GM21515 (cell line): ENCODE measurements at regions not wholly inside any gene's neighbourhood (a gene's known extent, or its start where the extent isn't known, plus 50 kb on each side); places are given as distances from the start of the nearest gene placed in this dataset.
"Not testable (repeated sequence)": the region's sequence is repeated elsewhere in the genome, so short reads cannot be mapped to it uniquely, and the experiment has no call there.

ENCODE experiments used
- ATAC-seq: cut with Tn5 transposase; IDR thresholded peaks from one replicate; pipeline ENCODE4 v1.9.1; 2021; ENCODE audit not compliant: unreplicated experiment

DNA sequence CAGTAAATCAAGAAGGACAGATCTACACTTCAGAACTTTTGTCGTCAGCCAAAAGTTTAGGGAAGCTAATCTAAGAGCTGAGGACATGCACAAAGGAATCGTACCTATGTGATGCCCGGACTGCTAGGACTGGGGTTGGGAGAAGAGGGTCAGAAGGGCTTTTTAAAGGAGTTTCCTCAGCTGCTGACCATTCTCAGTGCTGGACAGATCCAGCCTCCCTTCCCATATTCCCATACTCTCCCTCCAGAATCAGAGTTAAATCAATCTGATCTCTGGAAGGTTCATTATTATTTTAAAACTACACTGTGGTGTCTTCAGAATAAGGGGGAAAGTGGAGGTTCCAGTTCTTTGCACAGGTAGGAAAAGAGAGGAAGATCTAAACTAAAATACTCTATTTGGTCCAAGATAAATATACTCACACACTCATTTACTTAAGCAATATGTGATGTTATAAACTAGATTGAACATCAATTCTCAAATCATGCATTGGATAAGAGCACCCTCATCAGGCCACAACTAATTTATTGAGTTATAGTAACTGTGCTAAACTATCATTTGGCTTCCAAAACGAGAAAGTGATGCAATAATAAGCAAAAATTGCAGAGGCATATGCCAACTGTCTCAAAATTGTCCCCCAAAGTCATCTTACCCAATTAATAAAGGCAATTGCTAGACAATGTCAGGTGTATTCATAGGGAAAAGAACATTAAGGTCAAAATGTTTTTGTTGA lies 124.7 kb downstream of the HNRNPD start:
- ATAC-seq: no peak

DNA sequence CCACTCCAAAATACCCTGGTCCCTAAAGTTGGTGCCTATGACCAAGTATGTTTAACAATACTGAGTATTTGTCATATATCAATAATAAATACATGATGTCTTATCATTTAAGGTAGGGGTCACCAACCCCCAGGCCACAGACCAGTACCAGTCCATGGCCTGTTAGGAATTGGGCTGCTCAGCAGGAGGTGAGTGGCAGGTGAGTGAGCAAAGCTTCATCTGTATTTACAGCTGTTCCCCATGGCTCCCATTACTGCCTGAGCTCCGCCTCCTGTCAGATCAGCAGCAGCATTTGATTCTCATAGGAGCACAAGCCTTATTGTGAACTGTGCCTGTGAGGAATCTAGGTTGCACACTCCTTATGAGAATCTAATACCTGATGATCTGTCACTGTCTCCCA lies 126.2 kb downstream of the HNRNPD start:
- no peak for ATAC-seq

DNA sequence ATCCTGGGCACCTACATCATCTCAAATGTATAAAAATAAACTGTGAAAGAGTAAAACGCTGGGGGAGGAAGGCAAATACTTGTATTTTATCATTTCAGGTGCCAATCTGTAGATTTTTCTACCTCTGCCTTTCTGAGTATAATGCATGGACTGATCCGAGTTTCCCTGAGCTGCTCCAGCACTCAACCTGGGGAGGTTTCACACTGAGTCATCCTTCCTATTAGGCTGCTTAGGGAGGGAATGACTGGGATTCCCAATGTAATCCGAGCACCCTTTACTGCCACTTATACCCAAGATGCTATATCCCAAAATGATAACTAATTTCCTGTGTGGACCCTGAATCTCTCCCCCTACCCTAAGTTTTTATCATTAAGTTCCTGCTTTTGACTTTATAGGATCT lies 126.6 kb downstream of the HNRNPD start:
- ATAC-seq: no peak

DNA sequence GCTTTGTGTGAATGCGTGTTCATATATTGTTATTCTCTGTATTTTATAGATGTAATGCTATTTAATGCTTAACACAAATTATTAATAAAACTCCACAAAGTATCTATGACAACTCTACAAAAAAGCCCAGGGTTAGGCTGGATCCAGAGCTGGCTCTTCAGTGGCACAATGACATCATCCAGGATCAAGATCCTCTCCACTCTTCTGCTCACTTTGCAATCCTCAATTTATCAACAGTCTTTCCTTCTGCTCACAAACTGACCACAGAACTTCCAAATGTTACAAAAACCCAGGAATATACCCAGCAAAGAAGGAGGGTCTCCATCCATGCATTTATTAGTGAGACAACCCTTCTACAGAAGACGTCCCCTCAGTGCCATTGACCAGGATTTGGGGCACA lies 132.3 kb downstream of the HNRNPD start:
- ATAC-seq: no peak

GRCh38 chr4:82240410-82240809 lies 133.4 kb downstream of the HNRNPD start:
- ATAC-seq: no peak

GRCh38 chr4:82237142-82237541 lies 136.6 kb downstream of the HNRNPD start:
- ATAC-seq: not testable (repeated sequence)

DNA sequence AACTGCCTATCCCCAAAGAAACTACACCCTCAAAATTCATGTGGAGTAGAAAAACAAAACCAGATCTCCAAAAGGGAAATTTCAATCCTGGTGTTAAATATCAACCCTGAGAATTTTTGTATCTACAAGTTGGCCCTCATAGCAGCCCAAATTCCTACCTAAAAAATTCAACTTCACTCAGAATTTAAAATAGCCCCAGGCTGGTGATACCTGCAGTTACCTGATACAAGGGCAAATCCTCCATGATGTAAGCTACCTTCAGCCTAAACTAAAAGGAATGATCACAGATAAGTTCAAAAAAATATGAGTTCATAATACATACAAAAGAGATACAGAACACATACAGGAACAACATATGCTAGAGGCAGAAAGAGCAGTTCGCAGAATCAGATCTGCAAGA lies 138.4 kb downstream of the HNRNPD start:
- ATAC-seq: no peak

GRCh38 chr4:82232891-82233290 lies 140.9 kb downstream of the HNRNPD start:
- ATAC-seq: no peak

GRCh38 chr4:82231806-82232205 lies 142.0 kb downstream of the HNRNPD start:
- ATAC-seq: no peak

GRCh38 chr4:82230306-82230705 lies 143.5 kb downstream of the HNRNPD start:
- no peak for ATAC-seq

- ATAC-seq: no peak
Observed at GRCh38 chr4:82225030-82225429, 148.8 kb downstream of the HNRNPD start.

DNA sequence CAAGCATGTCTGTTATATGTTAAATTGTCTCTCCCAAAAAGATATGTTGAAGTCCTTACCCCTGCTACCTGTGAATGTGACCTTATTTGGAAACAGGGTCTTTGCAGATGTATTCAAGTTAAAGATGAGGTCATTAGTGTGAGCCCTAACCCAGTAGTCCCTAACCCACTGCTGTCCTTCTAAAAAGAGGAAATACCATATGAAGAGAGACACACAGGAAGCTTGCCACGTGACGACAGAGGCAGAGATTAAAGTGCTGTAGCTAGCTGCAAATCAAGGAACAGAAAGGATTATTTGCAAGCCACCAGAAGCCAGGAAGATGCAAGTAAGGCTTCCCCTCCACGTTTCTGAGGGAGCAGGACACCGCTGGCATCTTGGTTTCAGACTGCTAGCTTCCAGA lies 150.1 kb downstream of the HNRNPD start:
- ATAC-seq: peak; percentile 62

DNA sequence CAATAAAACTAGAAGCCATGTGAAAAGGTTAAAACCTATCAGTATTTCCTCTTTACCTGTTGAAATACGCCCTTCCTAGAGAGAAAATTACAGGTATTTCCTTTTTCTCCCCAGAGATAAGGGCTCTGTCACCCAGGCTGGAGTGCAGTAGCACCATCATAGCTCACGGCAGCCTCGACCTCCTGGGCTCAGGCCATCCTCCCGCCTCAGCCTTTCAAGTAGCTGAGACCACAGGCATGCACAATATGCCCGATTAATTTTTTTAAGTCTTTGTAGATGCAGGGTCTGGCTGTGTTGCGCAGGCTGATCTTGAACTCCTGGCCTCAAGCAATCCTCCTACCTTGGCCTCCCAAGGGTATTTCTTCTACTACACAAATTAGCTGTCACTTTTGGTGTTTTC lies 154.4 kb downstream of the HNRNPD start:
- ATAC-seq: no peak

DNA sequence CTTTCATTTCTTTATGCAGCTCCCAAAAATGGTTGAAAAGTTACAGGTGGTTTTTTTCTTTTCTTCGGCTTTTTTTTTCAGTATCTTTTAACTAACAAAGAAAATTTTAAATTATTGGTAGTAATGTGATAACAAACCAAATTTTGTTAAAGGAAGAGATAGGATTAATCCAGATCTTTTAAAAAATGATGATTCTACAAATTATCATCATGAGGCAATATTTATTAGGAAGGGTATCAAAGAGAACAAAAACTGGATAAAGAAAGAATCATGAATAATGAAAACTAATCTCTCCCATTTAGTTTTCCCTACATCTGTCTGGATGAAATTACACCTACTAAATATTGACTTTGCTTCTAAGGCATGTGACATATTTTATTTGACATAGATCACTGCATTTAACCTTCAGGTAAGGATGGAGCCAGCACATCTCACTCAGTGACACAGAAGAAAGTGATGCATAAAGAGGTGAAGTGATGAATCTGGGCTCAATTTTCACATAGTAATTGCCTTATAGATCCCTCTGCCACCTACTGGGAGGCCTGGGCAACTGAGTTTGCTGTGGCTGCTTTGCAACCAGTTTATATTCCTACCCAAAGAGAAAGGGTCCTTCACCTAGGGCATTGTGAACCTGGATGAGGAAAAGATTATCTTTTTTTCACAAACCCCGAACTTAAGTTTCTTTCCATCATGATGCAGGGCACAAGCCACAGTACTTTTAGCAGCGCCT lies 155.6 kb downstream of the HNRNPD start:
- no peak for ATAC-seq

- ATAC-seq: no peak
Observed at GRCh38 chr4:82216219-82216618, 157.6 kb downstream of the HNRNPD start.

DNA sequence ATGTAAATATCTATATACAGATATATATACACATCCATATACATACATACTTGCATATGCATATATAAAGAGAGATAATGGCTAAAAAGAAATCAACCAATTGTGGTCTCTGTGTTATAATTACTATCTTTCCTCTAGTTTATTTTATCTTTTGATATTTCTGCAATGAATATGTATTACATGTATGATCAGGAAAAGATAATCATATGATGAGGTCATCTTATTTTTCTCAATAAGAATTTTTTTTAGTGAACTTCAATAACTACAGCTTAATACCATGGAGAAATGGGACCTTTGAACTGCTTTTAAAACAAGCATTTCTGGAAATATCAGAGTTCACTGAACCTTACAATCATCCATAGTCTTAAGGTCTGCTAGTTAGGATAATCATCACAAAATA lies 158.0 kb downstream of the HNRNPD start:
- ATAC-seq: no peak

DNA sequence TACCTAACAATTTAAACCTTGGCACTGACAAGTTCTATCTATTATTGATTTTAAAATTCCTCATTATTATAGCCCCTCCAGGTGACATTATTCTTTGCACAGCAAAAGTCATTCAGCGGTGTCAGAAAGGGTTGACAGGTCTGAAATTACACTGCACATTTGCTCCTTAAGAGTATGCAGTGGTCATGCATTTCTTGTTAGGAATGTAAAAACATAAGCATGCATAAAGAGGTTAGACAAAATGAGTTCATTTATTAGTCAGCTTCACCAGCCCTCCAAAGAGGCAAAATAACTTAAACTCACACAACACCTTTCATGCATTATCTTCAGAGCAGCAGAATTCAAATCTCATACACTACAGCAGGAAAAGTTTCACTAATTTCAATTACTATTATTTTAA lies 158.8 kb downstream of the HNRNPD start:
- no peak for ATAC-seq

DNA sequence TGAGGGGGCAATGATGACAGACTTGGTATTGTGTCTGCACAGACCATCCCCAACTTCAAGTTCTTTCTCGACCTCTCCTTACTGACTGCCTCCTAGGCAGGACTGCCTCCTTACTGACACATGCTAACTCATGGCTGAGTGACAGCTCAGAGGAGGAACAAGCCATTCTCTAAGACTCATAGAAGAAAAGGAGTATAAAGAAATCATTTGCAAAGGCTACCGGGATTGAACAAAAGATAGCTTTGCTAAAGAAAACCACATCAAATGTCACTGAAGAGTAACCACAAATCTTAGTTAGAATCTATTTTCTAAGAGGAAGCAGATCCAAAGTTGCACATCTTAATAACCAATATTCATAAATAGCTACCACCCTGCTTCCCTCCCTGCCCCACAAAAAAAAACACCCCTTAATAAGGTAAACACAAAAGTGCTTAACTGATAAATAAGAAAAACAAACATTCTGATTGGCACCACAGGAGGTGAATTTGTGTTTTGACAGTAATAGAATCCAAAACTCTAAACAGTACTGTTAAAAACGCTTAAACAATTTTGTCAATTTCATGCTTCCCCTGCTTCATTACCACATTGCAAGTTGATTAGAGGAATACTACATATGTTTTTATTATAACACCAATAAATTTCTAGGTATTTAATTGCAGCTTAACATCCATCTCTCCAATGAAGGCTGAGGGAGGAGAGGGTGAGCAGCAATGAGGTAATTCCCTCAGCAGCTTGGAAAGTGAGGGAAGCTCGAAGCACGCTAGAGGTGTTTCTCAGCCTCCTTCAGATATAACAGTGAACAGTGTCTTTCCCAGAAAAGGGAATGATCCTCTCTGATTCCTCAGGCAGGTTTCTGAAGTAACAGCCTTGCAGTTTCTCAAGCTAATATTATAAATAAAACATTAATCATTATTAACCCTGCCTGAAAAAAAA lies 160.0 kb downstream of the HNRNPD start:
- no peak for ATAC-seq

DNA sequence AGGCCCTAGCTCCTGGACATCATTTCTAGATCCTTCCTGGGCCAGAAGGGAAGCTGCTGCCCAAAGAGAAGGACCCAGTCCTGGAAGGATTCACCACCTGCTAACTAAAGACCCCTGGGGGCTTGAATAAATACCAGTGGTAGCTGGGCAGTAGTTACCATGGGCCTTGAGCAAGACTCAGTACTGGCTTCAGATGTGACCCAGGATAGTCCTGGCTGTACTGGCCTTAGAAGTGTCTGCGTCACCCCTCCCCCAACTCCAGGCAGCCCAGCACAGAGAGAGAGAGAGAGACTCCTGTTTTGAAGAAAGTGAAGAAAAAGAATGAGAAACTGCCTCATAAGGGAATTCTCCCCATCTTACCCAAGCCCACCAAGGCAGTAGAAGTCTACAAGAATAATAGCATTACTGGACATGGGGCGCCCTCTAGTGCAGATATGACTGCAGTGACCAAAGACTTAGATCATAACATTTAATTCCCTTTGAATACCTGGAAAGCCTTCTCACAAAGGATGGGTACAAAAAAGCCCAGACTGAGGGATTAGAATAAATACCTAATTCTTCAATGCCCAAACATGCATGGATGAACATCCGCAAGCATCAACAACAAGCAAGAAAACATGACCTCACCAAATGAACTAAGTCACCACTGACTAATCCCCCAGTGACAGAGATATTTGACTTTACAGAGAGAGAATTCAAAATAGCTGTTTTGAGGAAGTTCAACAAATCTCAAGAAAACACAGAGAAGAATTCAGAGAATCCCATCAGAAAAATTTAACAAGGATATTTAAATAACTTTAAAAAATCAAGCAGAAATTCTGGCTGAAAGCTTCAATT lies 171.8 kb downstream of the HNRNPD start:
- no peak for ATAC-seq

DNA sequence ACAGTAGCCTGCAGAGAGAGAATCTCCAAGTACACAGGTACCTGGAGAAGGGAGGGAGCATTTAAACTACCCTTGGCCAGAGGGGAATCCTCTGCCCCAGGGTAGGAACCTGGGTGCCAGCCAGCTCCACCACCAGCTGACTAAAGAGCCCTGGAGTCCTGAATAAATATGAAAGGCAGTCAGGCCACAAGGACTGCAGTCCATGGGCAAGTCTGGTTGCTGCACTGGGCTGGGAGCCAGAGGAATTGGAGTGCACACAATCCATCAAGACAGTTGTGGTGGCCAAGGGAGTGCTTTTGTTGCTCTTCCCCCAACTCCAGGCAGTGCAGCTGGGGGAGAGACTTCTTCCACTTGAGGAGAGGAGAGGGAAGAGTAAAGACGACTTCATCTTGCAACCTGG lies 172.5 kb downstream of the HNRNPD start:
- no peak for ATAC-seq

DNA sequence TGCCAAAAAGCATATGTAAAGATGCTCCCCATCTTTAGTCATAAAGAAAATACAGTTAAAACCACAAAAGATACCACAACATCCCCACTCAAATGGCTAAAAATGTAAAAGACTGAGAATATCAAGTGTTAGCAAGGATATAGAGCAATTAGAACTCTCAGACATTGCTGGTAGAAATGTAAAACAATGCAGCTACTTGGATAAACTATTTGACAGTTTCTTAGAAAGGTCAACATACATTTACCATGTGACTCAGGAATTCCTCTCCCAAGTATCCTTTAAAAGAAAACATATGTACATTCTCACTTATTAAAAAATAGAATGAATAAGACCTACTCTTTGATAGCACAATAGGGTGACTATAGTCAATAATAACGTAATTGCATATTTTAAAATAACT lies 173.7 kb downstream of the HNRNPD start:
- ATAC-seq: no peak
